HepG2 (cell line): ENCODE measurements at regions not wholly inside any gene's neighbourhood (a gene's known extent, or its start where the extent isn't known, plus 50 kb on each side); places are given as distances from the start of the nearest gene placed in this dataset.

ENCODE experiments used
- BCL6 ChIP-seq: IDR thresholded peaks from 2 replicates; pipeline ENCODE4 v1.6.1; 2016; ENCODE audit warnings: missing genetic modification reagents, missing compliant biosample characterization
- CCAR2 ChIP-seq: fragments of 200-400 bp; formaldehyde crosslinking; optimal IDR thresholded peaks from 2 replicates; pipeline ENCODE3; 2018; ENCODE audit warnings: low read depth, mild to moderate bottlenecking, low read length, moderate library complexity
- CEBPB ChIP-seq: IDR thresholded peaks from 2 replicates; pipeline ENCODE4 v1.6.1; 2011; ENCODE audit warnings: low read depth, low read length, improper control_type of control experiment, borderline replicate concordance
- DNMT3B ChIP-seq: conservative IDR thresholded peaks from 2 replicates; pipeline ENCODE4 v1.6.1; 2016; ENCODE audit warnings: missing biosample characterization, control low read depth
- E2F2 ChIP-seq: sonication (generic); formaldehyde crosslinking; IDR thresholded peaks from 2 replicates; pipeline ENCODE4 v1.4.0; 2020; ENCODE audit warnings: missing genetic modification reagents, borderline replicate concordance
- ELF4 ChIP-seq: sonication (generic); formaldehyde crosslinking; IDR thresholded peaks from 2 replicates; pipeline ENCODE4 v1.5.0; 2020; ENCODE audit warnings: missing genetic modification reagents, mild to moderate bottlenecking, moderate library complexity, borderline replicate concordance
- ETV6 ChIP-seq: sonication (generic); formaldehyde crosslinking; conservative IDR thresholded peaks from 2 replicates; pipeline ENCODE4 v1.4.0; 2020; ENCODE audit warnings: missing genetic modification reagents
- HDAC2 ChIP-seq: sonication (generic); formaldehyde crosslinking; IDR thresholded peaks from 2 replicates; pipeline ENCODE4 v1.4.0; 2020; ENCODE audit warnings: missing genetic modification reagents
- KAT2B ChIP-seq: fragments of 150-350 bp; IDR thresholded peaks from 2 replicates; pipeline ENCODE4 v1.6.1; 2014; ENCODE audit warnings: low read depth, low read length, borderline replicate concordance
- MIXL1 ChIP-seq: IDR thresholded peaks from 2 replicates; pipeline ENCODE4 v1.6.1; 2016
- MXD4 ChIP-seq: IDR thresholded peaks from 2 replicates; pipeline ENCODE4 v1.6.1; 2016; ENCODE audit warnings: mild to moderate bottlenecking, missing biosample characterization, missing genetic modification reagents
- NCOR1 ChIP-seq: fragments of 200-600 bp; sonication (generic); IDR thresholded peaks from 2 replicates; pipeline ENCODE4 v1.7.0; 2017; ENCODE audit warnings: antibody characterized with exemption, low read length, borderline replicate concordance
- PITX1 ChIP-seq: sonication (generic); formaldehyde crosslinking; IDR thresholded peaks from 2 replicates; pipeline ENCODE4 v1.5.1; 2020; ENCODE audit warnings: mild to moderate bottlenecking, missing genetic modification reagents
- RBAK ChIP-seq: sonication (generic); formaldehyde crosslinking; IDR thresholded peaks from 2 replicates; pipeline ENCODE4 v1.5.1; 2020; ENCODE audit warnings: mild to moderate bottlenecking, missing genetic modification reagents
- RCOR2 ChIP-seq: IDR thresholded peaks from 2 replicates; pipeline ENCODE4 v1.6.1; 2016; ENCODE audit warnings: missing biosample characterization, missing genetic modification reagents
- SAP130 ChIP-seq: IDR thresholded peaks from 2 replicates; pipeline ENCODE4 v1.6.1; 2016; ENCODE audit warnings: low read depth
- SIN3B ChIP-seq: fragments of 150-350 bp; IDR thresholded peaks from 2 replicates; pipeline ENCODE4 v1.6.1; 2014; ENCODE audit warnings: low read length
- SP140L ChIP-seq: sonication (generic); formaldehyde crosslinking; IDR thresholded peaks from 2 replicates; pipeline ENCODE4 v1.4.0; 2020; ENCODE audit warnings: missing genetic modification reagents, borderline replicate concordance
- TGIF2 ChIP-seq: IDR thresholded peaks from 2 replicates; pipeline ENCODE4 v1.6.1; 2016; ENCODE audit warnings: control low read depth, missing compliant biosample characterization
- ZFP91 ChIP-seq: sonication (generic); formaldehyde crosslinking; IDR thresholded peaks from 2 replicates; pipeline ENCODE4 v1.9.0; 2022; ENCODE audit warnings: missing genetic modification reagents, mild to moderate bottlenecking, borderline replicate concordance
- ZNF124 ChIP-seq: sonication (generic); formaldehyde crosslinking; IDR thresholded peaks from 2 replicates; pipeline ENCODE4 v1.4.0; 2020; ENCODE audit warnings: missing genetic modification reagents
- ZNF136 ChIP-seq: sonication (generic); formaldehyde crosslinking; IDR thresholded peaks from 2 replicates; pipeline ENCODE4 v1.8.1; 2022; ENCODE audit warnings: low read depth, mild to moderate bottlenecking, moderate library complexity, missing genetic modification reagents
- ZNF512B ChIP-seq: sonication (generic); formaldehyde crosslinking; IDR thresholded peaks from 2 replicates; pipeline ENCODE4 v1.5.1; 2020; ENCODE audit warnings: missing genetic modification reagents, mild to moderate bottlenecking, borderline replicate concordance
- ZNF777 ChIP-seq: sonication (generic); formaldehyde crosslinking; IDR thresholded peaks from 2 replicates; pipeline ENCODE4 v1.4.0; 2020; ENCODE audit warnings: missing genetic modification reagents
- ZSCAN9 ChIP-seq: IDR thresholded peaks from 2 replicates; pipeline ENCODE4 v1.6.1; 2016; ENCODE audit warnings: borderline replicate concordance
- TF ChIP-seq, protein P1 (sequence below): IDR thresholded peaks from 2 replicates; pipeline ENCODE4 v1.6.1; 2016

DNA sequence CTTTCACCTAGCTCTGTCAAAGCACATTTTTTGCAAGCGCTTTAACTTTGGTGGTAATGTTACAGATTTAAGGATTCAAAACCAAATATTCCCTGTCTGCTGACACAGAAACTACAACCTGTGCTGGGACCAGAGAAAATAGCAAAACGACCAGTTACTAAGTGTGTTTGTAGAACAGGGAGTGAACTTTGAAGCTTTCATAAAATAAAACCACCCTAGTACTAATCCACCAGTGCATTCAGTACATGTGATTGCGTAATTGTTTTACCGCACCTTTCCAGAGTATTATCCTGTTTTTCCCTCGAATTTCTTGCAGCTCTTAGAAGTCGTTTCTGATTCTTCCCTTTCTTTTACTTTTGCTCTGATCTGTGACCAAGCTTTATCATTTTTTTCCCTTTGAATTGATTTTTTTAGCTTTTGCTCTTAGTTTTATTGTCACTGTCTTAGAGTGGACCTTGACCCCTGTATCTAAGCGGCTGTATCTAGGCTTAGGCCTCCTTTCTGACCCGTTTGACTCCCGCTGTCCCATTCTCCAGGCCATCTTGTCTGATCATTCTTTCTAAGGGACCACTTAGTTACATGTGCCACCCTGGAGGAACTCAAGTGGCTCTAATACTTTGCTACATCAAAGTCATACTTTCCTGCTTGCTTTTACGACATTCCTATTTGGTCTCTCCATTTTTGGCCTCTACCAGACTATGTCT lies 429.4 kb downstream of the PCNX1 start (continued):
- TF ChIP-seq RBAK (CRISPR knock-in tag), result no peak
- TF ChIP-seq KAT2B, result no peak
- no peak for TF ChIP-seq SIN3B
- TF ChIP-seq ZNF777 (CRISPR knock-in tag), result no peak
- TF ChIP-seq ELF4, result no peak
- TF ChIP-seq PITX1 (CRISPR knock-in tag), result peak; percentile 90
- 0 out of 2 replicates have a peak, but pooled peaks have one; percentile 18 for TF ChIP-seq ZSCAN9 (CRISPR knock-in tag)
- TF ChIP-seq NCOR1, result peak; percentile 99
- TF ChIP-seq MXD4 (CRISPR knock-in tag), result no peak
- 0 out of 2 replicates have a peak, but pooled peaks have one; percentile 66 for TF ChIP-seq DNMT3B (CRISPR knock-in tag)
- peak; percentile 50; the same call in 1 of the 2 replicates for TF ChIP-seq TGIF2 (CRISPR knock-in tag)
- TF ChIP-seq, protein P1, sequence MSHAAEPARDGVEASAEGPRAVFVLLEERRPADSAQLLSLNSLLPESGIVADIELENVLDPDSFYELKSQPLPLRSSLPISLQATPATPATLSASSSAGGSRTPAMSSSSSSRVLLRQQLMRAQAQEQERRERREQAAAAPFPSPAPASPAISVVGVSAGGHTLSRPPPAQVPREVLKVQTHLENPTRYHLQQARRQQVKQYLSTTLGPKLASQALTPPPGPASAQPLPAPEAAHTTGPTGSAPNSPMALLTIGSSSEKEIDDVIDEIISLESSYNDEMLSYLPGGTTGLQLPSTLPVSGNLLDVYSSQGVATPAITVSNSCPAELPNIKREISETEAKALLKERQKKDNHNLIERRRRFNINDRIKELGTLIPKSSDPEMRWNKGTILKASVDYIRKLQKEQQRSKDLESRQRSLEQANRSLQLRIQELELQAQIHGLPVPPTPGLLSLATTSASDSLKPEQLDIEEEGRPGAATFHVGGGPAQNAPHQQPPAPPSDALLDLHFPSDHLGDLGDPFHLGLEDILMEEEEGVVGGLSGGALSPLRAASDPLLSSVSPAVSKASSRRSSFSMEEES (CRISPR knock-in tag), result no peak
- peak; percentile 62 for TF ChIP-seq SAP130 (CRISPR knock-in tag)
- TF ChIP-seq ZNF124 (CRISPR knock-in tag), result 0 out of 2 replicates have a peak, but pooled peaks have one; percentile 55
- TF ChIP-seq BCL6, result peak; percentile 72
- TF ChIP-seq CCAR2, result no peak
- TF ChIP-seq MIXL1, result peak; percentile 66; the same call in 1 of the 2 replicates
- TF ChIP-seq CEBPB, result peak; percentile 99
- no peak for TF ChIP-seq E2F2 (CRISPR knock-in tag)
- TF ChIP-seq SP140L (CRISPR knock-in tag), result no peak
- no peak for TF ChIP-seq ZFP91 (CRISPR knock-in tag)
- TF ChIP-seq RCOR2 (CRISPR knock-in tag), result 0 out of 2 replicates have a peak, but pooled peaks have one; percentile 50
- no peak for TF ChIP-seq ZNF136 (CRISPR knock-in tag)
- peak; percentile 95 for TF ChIP-seq ZNF512B
- no peak for TF ChIP-seq ETV6 (CRISPR knock-in tag)
- 0 out of 2 replicates have a peak, but pooled peaks have one; percentile 33 for TF ChIP-seq HDAC2 (CRISPR knock-in tag)
